ENCODE measurements at regions not wholly inside any gene's neighbourhood (a gene's known extent, or its start where the extent isn't known, plus 50 kb on each side); places are given as distances from the start of the nearest gene placed in this dataset.
"Not testable (repeated sequence)": the region's sequence is repeated elsewhere in the genome, so short reads cannot be mapped to it uniquely, and the experiment has no call there.

DNA sequence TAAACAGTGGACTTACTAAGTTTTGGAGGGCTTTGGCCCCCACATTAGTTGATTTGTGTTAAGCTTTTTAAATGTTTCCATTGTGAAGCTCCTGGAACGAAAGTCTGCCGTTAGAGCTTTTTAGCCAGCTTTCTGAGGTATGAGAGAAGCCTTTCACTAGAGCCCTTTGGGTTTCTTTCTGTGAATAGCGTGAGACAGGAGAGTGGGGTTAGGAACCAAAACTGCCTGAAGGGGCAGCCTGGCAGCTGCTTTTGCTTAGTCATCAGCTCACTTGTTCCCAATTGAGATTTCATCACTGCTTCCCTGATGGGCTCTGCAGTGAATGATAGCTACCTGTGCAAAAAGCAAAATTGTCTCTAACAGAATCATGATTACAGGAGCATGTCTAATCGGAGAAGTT lies 913.6 kb downstream of the PCDH11X start:
- TF ChIP-seq, protein P1, sequence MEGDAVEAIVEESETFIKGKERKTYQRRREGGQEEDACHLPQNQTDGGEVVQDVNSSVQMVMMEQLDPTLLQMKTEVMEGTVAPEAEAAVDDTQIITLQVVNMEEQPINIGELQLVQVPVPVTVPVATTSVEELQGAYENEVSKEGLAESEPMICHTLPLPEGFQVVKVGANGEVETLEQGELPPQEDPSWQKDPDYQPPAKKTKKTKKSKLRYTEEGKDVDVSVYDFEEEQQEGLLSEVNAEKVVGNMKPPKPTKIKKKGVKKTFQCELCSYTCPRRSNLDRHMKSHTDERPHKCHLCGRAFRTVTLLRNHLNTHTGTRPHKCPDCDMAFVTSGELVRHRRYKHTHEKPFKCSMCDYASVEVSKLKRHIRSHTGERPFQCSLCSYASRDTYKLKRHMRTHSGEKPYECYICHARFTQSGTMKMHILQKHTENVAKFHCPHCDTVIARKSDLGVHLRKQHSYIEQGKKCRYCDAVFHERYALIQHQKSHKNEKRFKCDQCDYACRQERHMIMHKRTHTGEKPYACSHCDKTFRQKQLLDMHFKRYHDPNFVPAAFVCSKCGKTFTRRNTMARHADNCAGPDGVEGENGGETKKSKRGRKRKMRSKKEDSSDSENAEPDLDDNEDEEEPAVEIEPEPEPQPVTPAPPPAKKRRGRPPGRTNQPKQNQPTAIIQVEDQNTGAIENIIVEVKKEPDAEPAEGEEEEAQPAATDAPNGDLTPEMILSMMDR (conservative IDR thresholded peaks at IDR 0.05) = not testable (repeated sequence)
- not testable (repeated sequence) for TF ChIP-seq ZFX (IDR thresholded peaks at IDR 0.05)

Measured in C4-2B (cell line).